Neural crest cell (in vitro differentiated cells): ENCODE measurements at regions not wholly inside any gene's neighbourhood (a gene's known extent, or its start where the extent isn't known, plus 50 kb on each side); places are given as distances from the start of the nearest gene placed in this dataset.

ENCODE experiments used
- DNase-seq: peaks from one replicate; pipeline ENCODE4 v3.0.0; 2021; ENCODE audit warnings: low read depth, mixed read lengths, low spot score
- H3K27ac Mint-ChIP-seq: one replicate; pipeline ENCODE4 v1.8.0; 2021; ENCODE audit warnings: mild to moderate bottlenecking, mixed read lengths; ENCODE audit not compliant: unreplicated experiment
- H3K27me3 Mint-ChIP-seq: 2 replicates; pipeline ENCODE4 v1.8.0; 2021; ENCODE audit warnings: low read depth, mild to moderate bottlenecking, mixed read lengths
- H3K36me3 Mint-ChIP-seq: 2 replicates; pipeline ENCODE4 v1.8.0; 2021; ENCODE audit warnings: low read depth, mild to moderate bottlenecking, mixed read lengths
- H3K4me1 Mint-ChIP-seq: 2 replicates; pipeline ENCODE4 v1.8.0; 2021; ENCODE audit warnings: mixed read lengths
- H3K4me3 Mint-ChIP-seq: one replicate; pipeline ENCODE4 v1.8.0; 2021; ENCODE audit warnings: mild to moderate bottlenecking, mixed read lengths
- H3K9me3 Mint-ChIP-seq: 2 replicates; pipeline ENCODE4 v1.8.0; 2021; ENCODE audit warnings: mixed read lengths
- TF ChIP-seq, protein P1 (sequence below): fragments of 200-600 bp; sonication (generic); conservative IDR thresholded peaks from 2 replicates; pipeline ENCODE4 v1.5.0; 2021; ENCODE audit warnings: antibody characterized with exemption, mild to moderate bottlenecking

DNA sequence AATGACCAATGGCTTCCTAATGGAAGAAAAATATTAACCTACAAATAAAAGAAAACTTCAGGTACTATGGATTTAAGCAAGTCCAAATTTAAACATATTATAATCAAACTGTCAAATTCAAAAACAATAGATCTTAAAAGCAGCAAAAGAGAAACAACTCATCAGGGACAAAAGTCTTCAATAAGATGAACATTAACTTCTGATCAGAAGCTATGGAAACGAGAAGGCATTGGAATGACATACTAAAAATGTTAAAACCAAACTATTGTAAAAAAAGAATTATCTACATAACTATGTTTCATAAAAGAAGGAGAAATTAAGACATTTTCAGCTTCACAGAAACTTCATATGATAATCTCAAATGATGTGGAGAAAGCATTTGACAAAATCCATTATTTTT, 334.7 kb downstream of the ANKRD7 start:
- TF ChIP-seq, protein P1, sequence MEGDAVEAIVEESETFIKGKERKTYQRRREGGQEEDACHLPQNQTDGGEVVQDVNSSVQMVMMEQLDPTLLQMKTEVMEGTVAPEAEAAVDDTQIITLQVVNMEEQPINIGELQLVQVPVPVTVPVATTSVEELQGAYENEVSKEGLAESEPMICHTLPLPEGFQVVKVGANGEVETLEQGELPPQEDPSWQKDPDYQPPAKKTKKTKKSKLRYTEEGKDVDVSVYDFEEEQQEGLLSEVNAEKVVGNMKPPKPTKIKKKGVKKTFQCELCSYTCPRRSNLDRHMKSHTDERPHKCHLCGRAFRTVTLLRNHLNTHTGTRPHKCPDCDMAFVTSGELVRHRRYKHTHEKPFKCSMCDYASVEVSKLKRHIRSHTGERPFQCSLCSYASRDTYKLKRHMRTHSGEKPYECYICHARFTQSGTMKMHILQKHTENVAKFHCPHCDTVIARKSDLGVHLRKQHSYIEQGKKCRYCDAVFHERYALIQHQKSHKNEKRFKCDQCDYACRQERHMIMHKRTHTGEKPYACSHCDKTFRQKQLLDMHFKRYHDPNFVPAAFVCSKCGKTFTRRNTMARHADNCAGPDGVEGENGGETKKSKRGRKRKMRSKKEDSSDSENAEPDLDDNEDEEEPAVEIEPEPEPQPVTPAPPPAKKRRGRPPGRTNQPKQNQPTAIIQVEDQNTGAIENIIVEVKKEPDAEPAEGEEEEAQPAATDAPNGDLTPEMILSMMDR = no peak
- Mint-ChIP-seq H3K36me3 (no peaks in the 10 kb centered on the region), H3K4me1 (no peaks in the 10 kb centered on the region), H3K27me3 (no peaks in the 10 kb centered on the region), H3K9me3 (no peaks in the 10 kb centered on the region), H3K27ac (no peak overlapping the region), H3K4me3 (no peak overlapping the region)
- no peak for DNase-seq

DNA sequence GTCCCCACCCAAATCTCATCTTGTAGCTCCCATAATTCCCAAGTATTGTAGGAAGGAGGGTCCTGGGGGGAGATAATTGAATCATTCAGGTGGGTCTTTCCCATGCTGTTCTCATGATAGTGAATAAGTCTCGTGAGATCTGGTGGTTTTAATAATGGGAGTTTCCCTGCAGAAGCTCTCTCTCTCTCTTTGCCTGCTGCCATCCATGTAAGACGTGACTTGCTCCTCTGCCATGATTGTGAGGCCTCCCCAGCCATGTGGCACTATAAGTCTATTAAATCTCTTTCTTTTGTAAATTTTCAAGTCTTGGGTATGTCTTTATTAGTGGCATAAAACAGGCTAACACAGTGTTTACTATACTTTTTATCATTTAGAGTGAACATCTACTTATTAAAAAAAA, 338.8 kb downstream of the ANKRD7 start:
- no peaks in the 10 kb centered on the region for H3K4me1 Mint-ChIP-seq
- no peak for DNase-seq
- TF ChIP-seq, protein P1 = no peak
- H3K9me3 Mint-ChIP-seq = peaks cover 4% of the 10 kb centered on the region
- H3K27me3 Mint-ChIP-seq = no peaks in the 10 kb centered on the region
- no peak overlapping the region for H3K27ac Mint-ChIP-seq
- H3K36me3 Mint-ChIP-seq = no peaks in the 10 kb centered on the region
- no peak overlapping the region for H3K4me3 Mint-ChIP-seq

DNA sequence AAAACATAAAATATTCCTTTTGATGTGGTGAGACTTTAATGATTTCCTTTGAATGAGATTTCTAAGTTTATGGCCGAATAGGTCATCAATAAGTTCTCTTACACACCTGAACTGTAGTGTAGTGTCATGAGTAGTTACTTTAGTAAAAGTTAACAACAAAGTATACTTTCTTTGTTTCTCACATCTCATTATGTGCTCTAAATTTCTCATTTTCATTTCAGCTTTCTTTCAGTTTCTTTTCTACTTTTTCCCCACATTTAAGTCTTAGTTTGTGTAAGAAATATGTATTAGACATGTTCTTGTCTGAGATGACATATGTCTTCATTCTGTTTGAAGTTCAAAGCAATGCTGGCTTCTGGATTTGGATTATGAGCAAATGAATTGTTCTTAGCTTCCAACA, 348.1 kb downstream of the ANKRD7 start:
- H3K4me3 Mint-ChIP-seq = no peak overlapping the region
- H3K27ac Mint-ChIP-seq = no peak overlapping the region
- peaks cover 6% of the 10 kb centered on the region for H3K9me3 Mint-ChIP-seq
- TF ChIP-seq, protein P1 = no peak
- no peak for DNase-seq
- H3K4me1 Mint-ChIP-seq = peaks cover 5% of the 10 kb centered on the region
- no peaks in the 10 kb centered on the region for H3K27me3 Mint-ChIP-seq
- H3K36me3 Mint-ChIP-seq = no peaks in the 10 kb centered on the region

DNA sequence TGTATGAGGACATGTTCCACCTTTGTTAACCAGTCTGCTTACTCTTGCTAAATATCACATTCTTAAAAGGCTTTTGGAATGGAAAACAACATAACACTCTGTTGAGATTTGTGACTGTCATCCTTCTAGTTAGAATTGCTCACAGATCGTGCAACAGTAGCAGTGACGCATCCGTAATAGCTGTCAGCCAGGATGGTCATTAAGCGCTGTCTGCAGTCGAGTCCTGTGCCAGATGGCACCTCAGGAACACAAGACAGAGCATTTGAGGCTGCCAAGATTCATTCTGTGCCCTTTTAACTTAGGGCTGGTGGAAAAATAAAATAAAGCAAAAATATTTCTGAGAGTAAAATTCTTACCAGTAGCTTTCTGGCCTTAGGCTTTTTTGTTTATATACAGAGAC, 348.6 kb downstream of the ANKRD7 start:
- Mint-ChIP-seq H3K4me1 (peaks cover 5% of the 10 kb centered on the region), H3K4me3 (no peak overlapping the region), H3K27me3 (no peaks in the 10 kb centered on the region), H3K9me3 (peaks cover 4% of the 10 kb centered on the region), H3K36me3 (no peaks in the 10 kb centered on the region), H3K27ac (no peak overlapping the region)
- no peak for DNase-seq
- TF ChIP-seq, protein P1 = no peak

DNA sequence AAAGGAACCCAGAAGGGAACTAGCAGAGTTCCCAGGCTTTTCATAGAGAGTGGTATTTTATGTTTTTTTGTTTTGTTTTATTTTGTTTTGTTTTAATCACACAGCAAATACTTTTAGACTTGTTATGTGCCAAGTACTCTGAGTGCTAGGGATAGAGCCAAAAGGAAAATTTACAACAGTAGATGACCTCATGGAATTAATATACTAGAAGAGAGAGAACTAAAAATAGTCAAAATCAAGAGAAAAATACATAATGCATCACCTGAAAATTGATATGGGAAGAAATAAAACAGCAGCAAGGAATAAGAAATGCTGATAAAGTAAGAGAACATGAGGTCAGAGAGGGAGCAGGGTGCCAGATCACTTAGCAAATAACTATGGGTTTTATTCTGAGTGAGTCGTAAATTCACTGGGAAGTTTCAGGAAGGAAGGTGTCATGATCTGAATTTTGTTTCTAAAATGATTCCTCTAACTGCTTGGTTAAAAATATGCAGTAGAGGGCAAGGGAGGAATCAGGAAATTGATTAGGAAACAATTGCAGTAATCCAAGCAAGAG, 351.0 kb downstream of the ANKRD7 start:
- H3K9me3 Mint-ChIP-seq = peaks cover 4% of the 10 kb centered on the region
- H3K36me3 Mint-ChIP-seq = no peaks in the 10 kb centered on the region
- DNase-seq = no peak
- peaks cover 5% of the 10 kb centered on the region for H3K4me1 Mint-ChIP-seq
- H3K27ac Mint-ChIP-seq = no peak overlapping the region
- no peak overlapping the region for H3K4me3 Mint-ChIP-seq
- H3K27me3 Mint-ChIP-seq = no peaks in the 10 kb centered on the region
- TF ChIP-seq, protein P1 = no peak
